Heart right ventricle (tissue), 16 donors: ENCODE measurements at regions not wholly inside any gene's neighbourhood (a gene's known extent, or its start where the extent isn't known, plus 50 kb on each side); places are given as distances from the start of the nearest gene placed in this dataset.
A peak's percentile ranks its signal among the peaks of the same experiment; 100 is the strongest.

Experiments used
- ATAC-seq, 8 donors: fragments of 200-7000 bp; cut with Tn5 transposase; one replicate each; pipeline ENCODE4 v1.9.1; 2020; ENCODE audit warnings: mild to moderate bottlenecking in 8 of 8, moderate library complexity in 8 of 8, moderate number of reproducible peaks in 1 of 8
- DNase-seq, 2 donors: peaks; one replicate each; pipeline ENCODE4 v3.0.0-alpha.2; 2020
- H3K27ac ChIP-seq, 10 donors: fragments of 200-600 bp; sonication (generic) in 2 of 10; one replicate each; pipeline versions ENCODE4 v1.5.0 to v1.8.0; 2020 to 2022; ENCODE audit warnings: mild to moderate bottlenecking in 3 of 10
- H3K27me3 ChIP-seq, 7 donors: fragments of 200-600 bp; one replicate each; pipeline ENCODE4 v1.8.0; 2021 to 2022; ENCODE audit warnings: mild to moderate bottlenecking in 2 of 7
- H3K36me3 ChIP-seq, 9 donors: fragments of 200-600 bp; sonication (generic) in 1 of 9; one replicate each; pipeline versions ENCODE4 v1.5.0 to v1.8.0; 2020 to 2022; ENCODE audit warnings: mild to moderate bottlenecking in 2 of 9
- H3K4me1 ChIP-seq, 9 donors: fragments of 200-600 bp; sonication (generic) in 1 of 9; one replicate each; pipeline versions ENCODE4 v1.5.0 to v1.8.0; 2020 to 2022; ENCODE audit warnings: mild to moderate bottlenecking in 4 of 9
- H3K4me3 ChIP-seq, 10 donors: fragments of 200-600 bp; sonication (generic) in 2 of 10; one replicate each; pipeline versions ENCODE4 v1.5.0 to v1.8.0; 2020 to 2022; ENCODE audit warnings: mild to moderate bottlenecking in 7 of 10, moderate library complexity in 2 of 10
- H3K9me3 ChIP-seq, 11 donors: fragments of 200-600 bp in 10 of 11; sonication (generic) in 2 of 11; one replicate each; pipeline versions ENCODE4 v1.5.0 to v1.8.0; 2013 to 2022; ENCODE audit warnings: mild to moderate bottlenecking in 2 of 11, control low read depth in 1 of 11, moderate library complexity in 1 of 11
- CTCF ChIP-seq, 9 donors: fragments of 200-600 bp; sonication (generic) in 2 of 9; IDR thresholded peaks; one replicate each; pipeline versions ENCODE4 v1.5.0 to v1.8.0; 2021 to 2022; ENCODE audit warnings: antibody characterized with exemption in 9 of 9, mild to moderate bottlenecking in 5 of 9, moderate library complexity in 1 of 9
- WGBS, 2 donors: extraction: QIAGEN DNeasy Blood & Tissue Kit; methylation state at CpG; one replicate each; pipeline ENCODE4 v1.1.7; 2013; ENCODE audit warnings: inconsistent platforms in 1 of 2; 5-methylcytosine and 5-hydroxymethylcytosine counted together
- intact Hi-C, 10 donors: fragments of 100-400 bp; cut with DNase I; formaldehyde crosslinking; loops; one replicate each; pipeline versions ENCODE4 v1.11.1 to v1.14.2; 2022
- donor health status: Arrhythmogenic right ventricular cardiomyopathy.
- donor health status: ischemic (EF 13 %, LVEDD 7.1; RV severe dilation, severe dysfunction).
- donor health status: healthy with polysubstance abuse.
- donor health status: DM: no; HTN: yes; CAD: no.
- donor health status: DM: no; HTN: no; CAD: no.
- donor health status: ischemic (EF 25% LVEDD 6.9; RV normal size, moderate dysfunction).
- donor health status: ischemic (EF 25% LVEDD 5.7; RV mildly dilated, moderate dysfunction).
- donor health status: healthy.
- donor health status: DM: yes; HTN: yes; CAD: no.
- donor health status: Ischemic cardiomyopathy.
- donor health status: ischemic (EF 35%, LVEDD 5.7; RV mildly dilated, moderate dysfunction).
- donor health status: nonischemic (EF 11% LVEDD 7.7; RV severe dilation, severe dysfunction).
- donor health status: DM: yes; HTN: yes; CAD: no.
- donor health status: PGD.
- donor health status: ischemic (EF 29% LVEDD 5.4; RV normal size, mild dysfunction).
- donor health status: nonischemic (EF 23%, LVEDD 6.1; RV moderate dilation, normal function).

- no peak for TF ChIP-seq CTCF (IDR thresholded peaks at IDR 0.05)
- ATAC-seq (peak in 3 of 8 donors; percentile 27 to 57 (median 52)), DNase-seq (no peak)
- intact Hi-C loops: no loop called here
- WGBS, 2 donors: 66 to 67% methylated on average over 5 of the region's 5 CpGs
- no peaks in the 10 kb centered on the region for H3K36me3 ChIP-seq
- H3K27ac ChIP-seq: no peak overlapping the region
- H3K9me3 ChIP-seq: no peaks in the 10 kb centered on the region
- H3K4me1 ChIP-seq: peaks cover 0 to 36% (median 25%) of the 10 kb centered on the region in 9 donors
- H3K27me3 ChIP-seq: peaks cover 0 to 2% (median 0%) of the 10 kb centered on the region in 7 donors
- no peak overlapping the region for H3K4me3 ChIP-seq
These were observed 50.4 kb upstream of the CYRIA start for GRCh38 chr2:16716024-16716423.
